Muscle layer of duodenum (tissue), 2 donors: ENCODE measurements at regions not wholly inside any gene's neighbourhood (a gene's known extent, or its start where the extent isn't known, plus 50 kb on each side); places are given as distances from the start of the nearest gene placed in this dataset.

Experiments
- H3K27ac ChIP-seq: one replicate; pipeline ENCODE4 v1.7.0; 2013; ENCODE audit warnings: mild to moderate bottlenecking, low read length
- H3K27me3 ChIP-seq: one replicate; pipeline ENCODE4 v1.7.0; 2013; ENCODE audit warnings: low read depth, mild to moderate bottlenecking, control low read depth, low read length
- H3K36me3 ChIP-seq, 2 donors: one replicate each; pipeline ENCODE4 v1.7.0; 2013; ENCODE audit warnings: low read length in 2 of 2, control low read depth in 1 of 2, mild to moderate bottlenecking in 1 of 2; ENCODE audit not compliant: insufficient read depth in 2 of 2, control insufficient read depth in 1 of 2
- H3K4me1 ChIP-seq, 2 donors: one replicate each; pipeline ENCODE4 v1.7.0; 2013; ENCODE audit warnings: low read length in 2 of 2, mild to moderate bottlenecking in 2 of 2, control low read depth in 1 of 2, moderate library complexity in 1 of 2; ENCODE audit not compliant: insufficient read depth in 2 of 2, control insufficient read depth in 1 of 2
- H3K4me3 ChIP-seq, 2 donors: one replicate each; pipeline ENCODE4 v1.7.0; 2013; ENCODE audit warnings: low read length in 2 of 2, low read depth in 1 of 2, mild to moderate bottlenecking in 1 of 2
- H3K9me3 ChIP-seq, 2 donors: one replicate each; pipeline ENCODE4 v1.7.0; 2013; ENCODE audit warnings: low read length in 2 of 2, control low read depth in 1 of 2, mild to moderate bottlenecking in 1 of 2; ENCODE audit not compliant: control insufficient read depth in 1 of 2
- donor health status: healthy.

- no peaks in the 10 kb centered on the region for H3K9me3 ChIP-seq
- H3K4me3 ChIP-seq, result no peak overlapping the region
These were observed 132.2 kb downstream of the PSMG1 start for GRCh38 chr21:39050841-39051587.

GRCh38 chr21:39048574-39048973 is 134.7 kb downstream of the PSMG1 start:
- Histone ChIP-seq H3K27ac (no peak overlapping the region), H3K36me3 (no peaks in the 10 kb centered on the region), H3K4me1 (no peaks in the 10 kb centered on the region), H3K27me3 (no peaks in the 10 kb centered on the region), H3K9me3 (no peaks in the 10 kb centered on the region), H3K4me3 (no peak overlapping the region)

More at GRCh38 chr21:39050841-39051587, 132.2 kb downstream of the PSMG1 start:
- Histone ChIP-seq H3K4me1 (no peaks in the 10 kb centered on the region), H3K27ac (no peak overlapping the region), H3K36me3 (no peaks in the 10 kb centered on the region), H3K27me3 (no peaks in the 10 kb centered on the region)

- Histone ChIP-seq H3K36me3 (no peaks in the 10 kb centered on the region), H3K4me3 (no peak overlapping the region), H3K4me1 (no peaks in the 10 kb centered on the region), H3K9me3 (no peaks in the 10 kb centered on the region), H3K27ac (no peak overlapping the region), H3K27me3 (no peaks in the 10 kb centered on the region)
These were observed 135.2 kb downstream of the PSMG1 start for GRCh38 chr21:39048064-39048463.

- H3K9me3 ChIP-seq, result no peaks in the 10 kb centered on the region
- no peaks in the 10 kb centered on the region for H3K27me3 ChIP-seq
- H3K27ac ChIP-seq, result no peak overlapping the region
- no peaks in the 10 kb centered on the region for H3K4me1 ChIP-seq
- H3K4me3 ChIP-seq, result no peak overlapping the region
- H3K36me3 ChIP-seq, result no peaks in the 10 kb centered on the region
These were observed 136.2 kb downstream of the PSMG1 start for GRCh38 chr21:39047046-39047445.

GRCh38 chr21:39046236-39046916 is 136.9 kb downstream of the PSMG1 start:
- H3K27me3 ChIP-seq, result no peaks in the 10 kb centered on the region
- no peak overlapping the region for H3K4me3 ChIP-seq
- no peak overlapping the region for H3K27ac ChIP-seq
- no peaks in the 10 kb centered on the region for H3K36me3 ChIP-seq
- no peaks in the 10 kb centered on the region for H3K4me1 ChIP-seq
- H3K9me3 ChIP-seq, result no peaks in the 10 kb centered on the region

GRCh38 chr21:39041816-39042215 is 141.4 kb downstream of the PSMG1 start:
- H3K4me1 ChIP-seq, result no peaks in the 10 kb centered on the region
- no peaks in the 10 kb centered on the region for H3K27me3 ChIP-seq
- H3K4me3 ChIP-seq, result no peak overlapping the region
- H3K27ac ChIP-seq, result no peak overlapping the region
- no peaks in the 10 kb centered on the region for H3K36me3 ChIP-seq
- H3K9me3 ChIP-seq, result no peaks in the 10 kb centered on the region

GRCh38 chr21:39040494-39041110 is 142.6 kb downstream of the PSMG1 start:
- H3K27ac ChIP-seq, result peak overlapping the region; percentile 47
- H3K4me3 ChIP-seq, result no peak overlapping the region

GRCh38 chr21:39037807-39038405 is 145.3 kb downstream of the PSMG1 start:
- H3K27ac ChIP-seq, result no peak overlapping the region
- H3K4me1 ChIP-seq, result no peaks in the 10 kb centered on the region
- no peaks in the 10 kb centered on the region for H3K36me3 ChIP-seq
- H3K4me3 ChIP-seq, result no peak overlapping the region
- no peaks in the 10 kb centered on the region for H3K9me3 ChIP-seq
- no peaks in the 10 kb centered on the region for H3K27me3 ChIP-seq

More at GRCh38 chr21:39040494-39041110, 142.6 kb downstream of the PSMG1 start:
- Histone ChIP-seq H3K36me3 (no peaks in the 10 kb centered on the region), H3K9me3 (no peaks in the 10 kb centered on the region), H3K27me3 (no peaks in the 10 kb centered on the region), H3K4me1 (no peaks in the 10 kb centered on the region)

- Histone ChIP-seq H3K36me3 (no peaks in the 10 kb centered on the region), H3K4me1 (no peaks in the 10 kb centered on the region), H3K4me3 (no peak overlapping the region), H3K9me3 (no peaks in the 10 kb centered on the region), H3K27ac (no peak overlapping the region), H3K27me3 (no peaks in the 10 kb centered on the region)
These were observed 146.7 kb downstream of the PSMG1 start for GRCh38 chr21:39036581-39036980.

GRCh38 chr21:39034590-39035536 is 148.4 kb downstream of the PSMG1 start:
- Histone ChIP-seq H3K4me3 (no peak overlapping the region), H3K4me1 (no peaks in the 10 kb centered on the region), H3K27me3 (no peaks in the 10 kb centered on the region), H3K36me3 (no peaks in the 10 kb centered on the region), H3K9me3 (no peaks in the 10 kb centered on the region), H3K27ac (no peak overlapping the region)
